AG10803 (cell line): ENCODE measurements at regions not wholly inside any gene's neighbourhood (a gene's known extent, or its start where the extent isn't known, plus 50 kb on each side); places are given as distances from the start of the nearest gene placed in this dataset.

Source experiments
- DNase-seq: peaks from one replicate; pipeline ENCODE4 v3.0.0; 2010; ENCODE audit warnings: low read depth
- H3K4me3 ChIP-seq: 2 replicates; pipeline ENCODE4 v1.5.1; 2011; ENCODE audit warnings: mild to moderate bottlenecking, low read length, control low read depth
- TF ChIP-seq, protein P1 (sequence below): conservative IDR thresholded peaks from 2 replicates; pipeline ENCODE4 v1.5.1; 2011; ENCODE audit warnings: mild to moderate bottlenecking, low read length, control low read depth, inconsistent platforms

DNA sequence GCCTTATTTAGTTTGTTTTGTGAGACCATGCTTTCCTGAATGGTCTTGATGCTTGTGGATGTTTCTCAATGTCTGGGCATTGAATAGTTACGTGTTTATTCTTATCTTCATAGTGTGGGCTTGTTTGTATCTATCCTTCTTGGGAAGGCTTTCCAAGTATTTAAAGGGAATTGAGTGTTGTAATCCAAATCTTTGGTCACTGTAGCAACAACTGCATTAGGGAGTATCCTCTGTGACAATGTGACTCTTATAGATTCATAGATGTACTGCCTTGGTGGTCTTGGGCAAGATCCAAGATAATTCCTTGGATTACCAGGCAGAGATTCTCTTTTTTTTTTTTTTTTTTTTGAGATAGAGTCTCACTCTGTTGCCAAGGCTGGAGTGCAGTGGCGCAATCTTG lies 598.4 kb downstream of the CBLN4 start:
- TF ChIP-seq, protein P1, sequence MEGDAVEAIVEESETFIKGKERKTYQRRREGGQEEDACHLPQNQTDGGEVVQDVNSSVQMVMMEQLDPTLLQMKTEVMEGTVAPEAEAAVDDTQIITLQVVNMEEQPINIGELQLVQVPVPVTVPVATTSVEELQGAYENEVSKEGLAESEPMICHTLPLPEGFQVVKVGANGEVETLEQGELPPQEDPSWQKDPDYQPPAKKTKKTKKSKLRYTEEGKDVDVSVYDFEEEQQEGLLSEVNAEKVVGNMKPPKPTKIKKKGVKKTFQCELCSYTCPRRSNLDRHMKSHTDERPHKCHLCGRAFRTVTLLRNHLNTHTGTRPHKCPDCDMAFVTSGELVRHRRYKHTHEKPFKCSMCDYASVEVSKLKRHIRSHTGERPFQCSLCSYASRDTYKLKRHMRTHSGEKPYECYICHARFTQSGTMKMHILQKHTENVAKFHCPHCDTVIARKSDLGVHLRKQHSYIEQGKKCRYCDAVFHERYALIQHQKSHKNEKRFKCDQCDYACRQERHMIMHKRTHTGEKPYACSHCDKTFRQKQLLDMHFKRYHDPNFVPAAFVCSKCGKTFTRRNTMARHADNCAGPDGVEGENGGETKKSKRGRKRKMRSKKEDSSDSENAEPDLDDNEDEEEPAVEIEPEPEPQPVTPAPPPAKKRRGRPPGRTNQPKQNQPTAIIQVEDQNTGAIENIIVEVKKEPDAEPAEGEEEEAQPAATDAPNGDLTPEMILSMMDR = no peak
- no peak overlapping the region for H3K4me3 ChIP-seq
- DNase-seq = no peak

DNA sequence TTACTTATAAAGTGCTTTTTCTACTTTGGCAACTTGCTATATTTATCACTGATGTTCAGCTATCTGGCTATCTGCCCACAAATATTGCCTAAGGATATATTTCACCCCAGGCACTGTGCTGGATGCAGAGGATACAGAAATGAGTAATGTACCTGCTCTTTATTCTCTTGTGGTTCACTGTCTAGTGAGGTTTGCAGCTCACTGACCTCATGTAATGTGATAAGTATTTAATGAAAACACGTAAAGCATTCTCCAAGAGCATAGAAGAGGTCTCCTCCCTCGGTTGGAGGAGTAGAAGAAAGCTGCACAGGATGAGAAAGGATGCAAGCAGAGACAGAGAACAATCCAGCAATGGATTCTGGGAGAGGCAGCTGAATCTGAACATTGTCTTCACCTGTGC lies 610.7 kb downstream of the CBLN4 start:
- DNase-seq = no peak
- TF ChIP-seq, protein P1 = no peak
- H3K4me3 ChIP-seq = no peak overlapping the region

DNA sequence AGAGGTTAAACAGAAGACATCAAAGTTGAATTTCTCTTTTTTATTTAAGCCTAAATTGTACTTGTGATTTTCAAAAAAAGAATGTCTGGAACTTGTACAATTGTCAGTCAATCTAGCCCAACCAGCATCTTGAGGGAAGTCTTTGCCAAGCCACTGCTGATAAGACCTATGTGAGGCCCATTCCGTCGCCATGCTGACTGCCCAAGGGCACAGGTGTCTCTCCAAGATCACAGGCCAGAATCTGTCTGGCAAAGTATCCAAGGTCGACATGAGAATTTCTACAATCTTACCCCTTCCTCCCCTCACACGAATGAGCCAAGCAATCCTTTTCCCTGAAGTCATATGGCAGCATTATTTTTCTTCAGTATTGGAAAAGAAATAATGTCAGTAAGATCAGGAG lies 614.5 kb downstream of the CBLN4 start:
- no peak overlapping the region for H3K4me3 ChIP-seq
- TF ChIP-seq, protein P1 = no peak
- no peak for DNase-seq

DNA sequence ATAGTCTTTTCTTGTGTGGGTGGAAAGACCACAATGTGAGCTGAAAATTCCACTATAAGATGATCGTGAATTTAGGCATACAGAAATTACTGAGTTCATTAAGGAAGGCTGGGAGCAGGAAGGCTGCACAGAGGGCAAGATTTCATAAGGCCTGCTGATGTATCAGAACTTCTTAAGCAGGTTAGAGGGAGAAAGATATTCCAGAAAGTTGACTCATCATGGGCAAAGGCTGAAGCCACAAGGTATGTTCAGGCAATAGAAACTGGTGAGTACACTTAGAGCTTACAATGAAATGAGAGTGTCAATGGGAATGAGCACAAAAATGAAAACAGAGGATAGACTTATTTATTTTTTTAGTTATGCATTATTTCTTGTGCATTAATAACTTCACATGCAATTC lies 618.6 kb downstream of the CBLN4 start:
- DNase-seq = no peak
- H3K4me3 ChIP-seq = no peak overlapping the region
- TF ChIP-seq, protein P1 = no peak

DNA sequence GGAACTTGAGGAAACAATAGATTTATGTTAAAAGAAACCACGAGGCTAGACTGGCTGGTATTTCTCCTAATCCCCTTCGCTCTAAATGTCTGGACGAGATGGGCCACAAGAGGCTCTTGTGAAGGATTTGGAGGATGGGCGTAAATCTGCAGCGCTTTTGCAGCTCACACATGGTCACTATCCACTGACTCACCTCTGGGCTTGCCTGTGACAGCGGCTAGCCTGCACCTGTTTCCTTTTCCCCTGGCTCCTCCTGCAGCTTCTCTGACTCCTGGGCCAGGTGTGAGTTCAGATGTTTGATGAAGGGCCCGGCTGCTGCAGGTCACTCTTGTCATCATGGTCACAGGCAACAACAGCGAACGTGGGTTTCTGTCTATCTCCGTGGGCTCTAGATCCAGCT lies 629.4 kb downstream of the CBLN4 start:
- TF ChIP-seq, protein P1 = no peak
- no peak for DNase-seq
- H3K4me3 ChIP-seq = no peak overlapping the region

DNA sequence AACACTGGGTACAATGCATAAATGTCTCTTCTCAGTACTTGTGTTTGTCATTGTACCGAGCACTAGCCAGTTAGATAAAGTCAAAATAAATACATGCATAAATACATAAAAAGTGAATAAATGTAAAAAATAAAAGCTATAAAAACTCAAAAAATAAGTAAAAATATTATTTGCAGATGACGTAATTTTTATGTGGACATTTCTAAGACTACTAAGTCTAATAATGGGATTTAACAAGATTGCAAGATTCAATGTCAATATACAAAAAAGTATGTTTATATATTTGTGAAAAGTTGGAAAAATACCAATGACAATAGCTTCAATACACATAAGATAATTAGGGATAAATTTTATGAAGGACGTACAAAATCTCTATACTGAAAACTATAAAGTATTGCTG lies 639.6 kb downstream of the CBLN4 start:
- no peak for DNase-seq
- no peak overlapping the region for H3K4me3 ChIP-seq
- TF ChIP-seq, protein P1 = no peak

DNA sequence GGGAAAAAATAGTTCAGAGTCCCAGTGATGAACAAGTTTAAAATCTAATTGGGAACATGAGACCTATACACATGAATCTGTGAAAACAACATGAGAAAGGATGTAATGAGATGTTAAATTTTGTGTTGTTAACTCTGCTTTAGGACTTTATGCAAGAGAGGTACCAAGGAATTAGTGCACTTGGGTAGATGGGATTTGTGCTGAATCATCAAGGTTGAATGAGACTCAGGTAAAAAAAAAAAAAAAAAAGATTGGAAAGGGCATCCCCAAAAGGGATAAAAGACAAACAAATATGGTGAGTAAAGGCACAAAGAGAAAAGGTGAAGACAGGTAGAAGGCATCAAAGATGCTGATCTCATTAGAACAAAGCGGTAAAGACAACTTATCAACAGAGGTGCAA lies 644.4 kb downstream of the CBLN4 start:
- no peak for DNase-seq
- H3K4me3 ChIP-seq = no peak overlapping the region
- TF ChIP-seq, protein P1 = no peak
